PC-3 (cell line): ENCODE measurements at regions not wholly inside any gene's neighbourhood (a gene's known extent, or its start where the extent isn't known, plus 50 kb on each side); places are given as distances from the start of the nearest gene placed in this dataset.
"Not testable (repeated sequence)": the region's sequence is repeated elsewhere in the genome, so short reads cannot be mapped to it uniquely, and the experiment has no call there.

Experiments used
- CTCF ChIP-seq: fragments of 300-600 bp; sonication (generic); conservative IDR thresholded peaks from 2 replicates; pipeline ENCODE4 v1.5.1; 2017; ENCODE audit warnings: antibody characterized with exemption, low read depth, mild to moderate bottlenecking, low read length
- EZH2 ChIP-seq: fragments of 300-600 bp; sonication (generic); IDR thresholded peaks from one replicate; pipeline ENCODE4 v1.6.1; 2017; ENCODE audit warnings: antibody characterized with exemption, mild to moderate bottlenecking, low read length; ENCODE audit not compliant: unreplicated experiment

DNA sequence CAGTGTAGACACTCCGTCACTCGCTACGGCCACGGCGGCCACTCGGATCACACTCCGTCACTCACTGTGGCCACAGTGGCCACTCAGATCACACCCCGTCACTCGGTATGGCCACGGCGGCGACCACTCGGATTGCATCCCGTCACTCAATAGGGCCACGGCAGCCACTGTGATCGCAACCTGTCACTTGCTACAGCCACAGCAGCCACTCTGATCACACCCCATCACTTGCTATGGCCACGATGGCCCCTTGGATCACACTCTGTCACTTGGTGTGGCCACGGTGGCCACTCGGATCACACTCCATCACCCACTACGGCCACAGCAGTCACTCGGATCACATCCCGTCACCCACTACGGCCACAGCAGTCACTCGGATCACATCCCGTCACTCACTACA, 175.3 kb downstream of the LAT start:
- not testable (repeated sequence) for TF ChIP-seq CTCF, EZH2
